GM21423 (cell line): ENCODE measurements at regions not wholly inside any gene's neighbourhood (a gene's known extent, or its start where the extent isn't known, plus 50 kb on each side); places are given as distances from the start of the nearest gene placed in this dataset.

Experiments
- ATAC-seq: cut with Tn5 transposase; IDR thresholded peaks from one replicate; pipeline ENCODE4 v1.9.1; 2021; ENCODE audit warnings: mild to moderate bottlenecking, moderate library complexity; ENCODE audit not compliant: unreplicated experiment

- ATAC-seq, result no peak
Observed at GRCh38 chr4:32735856-32736590, 2015.9 kb downstream of the PCDH7 start.

DNA sequence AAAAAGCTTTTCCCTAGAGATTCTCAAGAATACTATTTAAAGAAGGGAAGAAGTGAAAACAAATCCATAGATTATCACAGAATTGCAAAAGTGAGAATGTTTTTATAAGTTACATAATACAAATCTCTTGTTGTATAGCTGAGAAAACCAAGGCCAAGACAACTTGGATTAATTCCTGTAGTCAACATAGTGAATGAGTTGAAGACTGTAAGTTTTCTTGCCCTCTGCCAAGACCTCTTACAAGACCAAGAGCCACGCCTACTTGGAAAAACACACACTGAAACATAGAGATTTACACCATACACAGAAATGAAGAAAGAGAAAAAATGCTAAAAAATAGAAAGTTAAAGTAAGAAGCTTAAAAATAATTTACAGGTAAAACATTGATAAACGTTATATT, 2024.0 kb downstream of the PCDH7 start:
- ATAC-seq, result no peak

DNA sequence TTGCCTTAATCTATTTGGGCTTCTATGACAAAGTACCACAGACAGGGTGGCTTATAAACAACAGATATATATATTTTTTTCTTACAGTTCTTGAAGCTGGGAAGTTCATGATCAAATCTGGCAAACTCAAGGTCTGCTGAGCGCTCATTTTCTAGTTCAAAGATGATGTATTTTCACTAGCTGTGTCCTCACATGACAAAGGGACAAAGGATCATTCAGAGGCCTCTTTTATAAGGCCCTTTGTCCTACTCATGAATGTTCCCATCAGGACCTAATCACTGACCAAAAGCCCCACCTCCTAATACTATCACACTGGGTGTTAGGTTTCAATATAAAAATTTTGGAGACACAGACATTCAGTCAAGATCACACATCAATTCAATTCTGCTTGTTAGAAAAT, 2025.2 kb downstream of the PCDH7 start:
- ATAC-seq, result no peak

- no peak for ATAC-seq
Observed at GRCh38 chr4:32748061-32748460, 2027.9 kb downstream of the PCDH7 start.

DNA sequence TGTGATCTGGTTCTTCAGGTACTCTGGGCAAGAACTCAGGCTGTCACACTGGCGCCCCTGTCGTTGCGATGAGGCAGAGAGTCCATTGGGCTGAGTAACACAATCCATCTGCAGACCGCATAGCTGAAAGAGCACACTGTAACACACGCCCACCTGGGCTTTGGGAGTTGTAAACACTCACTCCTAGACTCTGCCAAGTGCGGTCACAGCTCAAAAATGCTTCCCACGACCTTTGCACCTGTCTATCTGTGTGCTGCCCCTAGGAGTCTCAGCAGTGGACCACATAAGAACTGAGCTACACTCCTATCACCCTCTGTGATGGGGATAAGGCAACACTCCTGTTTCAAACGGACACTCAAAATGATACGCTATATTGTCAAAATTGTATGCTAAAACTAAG, 2028.3 kb downstream of the PCDH7 start:
- ATAC-seq, result no peak

DNA sequence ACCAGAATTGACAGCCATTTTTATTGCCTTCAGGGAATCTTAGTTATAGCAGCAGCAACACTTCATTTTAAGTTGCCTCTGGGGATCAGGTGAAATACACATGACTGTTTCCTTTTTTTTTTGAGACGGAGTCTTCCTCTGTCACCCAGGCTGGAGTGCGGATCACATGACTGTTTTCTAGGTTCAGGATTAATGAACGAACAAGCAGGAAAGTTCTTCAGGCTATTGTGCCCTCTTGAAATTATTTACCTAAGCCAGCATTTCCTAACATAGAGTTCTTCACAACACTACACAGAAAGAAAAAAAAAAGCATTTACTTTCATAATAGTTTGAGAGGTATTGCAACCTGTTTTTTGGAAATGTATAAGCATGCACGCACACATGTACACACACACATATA, 2032.8 kb downstream of the PCDH7 start:
- no peak for ATAC-seq

DNA sequence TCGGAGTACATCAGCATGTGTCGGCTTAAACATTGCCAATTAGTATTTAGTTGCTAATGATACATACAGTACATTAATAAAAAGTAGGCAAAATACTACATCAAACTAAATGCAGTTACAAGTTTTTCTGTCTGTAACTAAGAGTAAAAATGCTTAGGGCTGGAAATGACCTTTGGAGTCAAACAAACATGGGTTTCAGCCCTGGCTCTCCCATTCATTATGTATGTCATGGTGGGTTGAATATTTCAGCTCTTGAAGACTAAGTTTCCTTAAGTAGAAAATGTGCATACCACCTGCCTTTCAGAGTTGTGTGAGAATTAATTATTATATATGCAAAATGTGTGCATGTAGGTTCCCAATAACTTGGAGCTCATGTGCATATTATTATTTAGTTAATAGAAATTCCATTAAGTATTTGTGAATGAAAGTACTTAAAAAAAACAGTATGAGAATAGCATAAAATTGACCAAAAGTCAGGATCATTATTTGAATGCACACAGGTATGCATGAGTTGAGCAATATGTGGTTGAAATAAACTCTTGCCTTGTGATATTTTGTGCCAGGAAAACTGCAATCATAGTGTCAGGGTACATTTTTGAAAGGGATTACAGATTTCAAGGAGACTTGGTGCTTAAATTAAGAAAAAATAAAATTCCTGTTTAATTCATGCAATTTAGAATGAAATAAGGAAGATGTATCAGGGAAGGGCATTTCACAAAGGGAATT, 2048.7 kb downstream of the PCDH7 start:
- ATAC-seq, result no peak

- no peak for ATAC-seq
Observed at GRCh38 chr4:32771491-32771890, 2051.3 kb downstream of the PCDH7 start.

DNA sequence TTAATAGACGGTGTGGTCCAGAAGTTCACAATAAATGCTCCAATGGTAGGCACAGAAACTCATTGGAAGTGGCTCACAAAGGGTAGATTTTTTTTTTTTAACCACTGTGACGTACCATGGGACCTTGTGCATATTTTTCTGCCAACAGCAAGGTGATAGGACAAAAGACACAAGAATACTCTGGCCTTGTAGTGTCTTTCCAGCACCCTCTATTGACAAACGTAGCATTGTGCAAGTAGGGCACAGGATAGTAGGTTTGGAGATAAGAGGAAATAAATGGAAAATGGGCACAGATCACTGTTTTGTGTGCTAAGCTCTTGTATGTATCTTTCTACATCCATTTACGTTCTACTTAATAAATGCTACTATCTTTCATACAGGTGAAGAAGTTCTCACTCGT, 2054.9 kb downstream of the PCDH7 start:
- no peak for ATAC-seq

DNA sequence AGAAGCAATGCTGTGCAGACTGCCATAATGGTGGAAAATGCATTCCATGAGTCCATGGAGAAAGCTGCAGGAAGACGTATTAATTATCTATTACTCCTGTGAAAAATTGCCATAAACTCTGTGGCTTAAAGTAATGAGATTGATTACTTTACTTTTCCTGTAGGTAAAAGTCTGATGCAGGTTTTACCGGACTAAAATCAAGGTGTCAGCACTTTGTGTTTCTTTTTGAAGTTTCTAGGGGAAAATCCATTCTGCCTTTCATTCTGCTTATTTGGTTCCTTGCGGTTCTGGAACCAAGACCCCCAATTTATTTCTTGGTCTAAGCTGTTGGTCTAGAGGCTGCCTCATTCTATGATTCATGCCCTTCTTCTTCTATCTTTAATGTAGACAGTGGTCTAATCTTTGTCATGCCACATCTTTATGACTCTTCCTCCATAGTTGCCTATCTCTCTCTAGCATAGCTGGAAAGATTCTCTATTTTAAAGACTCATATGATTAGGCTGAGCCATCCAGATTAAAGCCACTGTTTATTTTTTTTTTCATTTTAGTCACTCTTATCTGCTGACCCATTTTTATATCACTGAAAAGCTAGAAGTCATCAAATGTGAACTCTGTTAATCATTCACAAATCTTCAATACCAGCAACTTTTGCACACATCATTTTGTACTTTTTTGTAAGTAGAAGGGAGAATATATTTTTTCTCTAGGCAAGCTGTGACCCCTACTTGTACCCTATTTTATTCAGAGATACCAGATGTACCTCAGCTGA, 2056.4 kb downstream of the PCDH7 start:
- no peak for ATAC-seq

- no peak for ATAC-seq
Observed at GRCh38 chr4:32778025-32778424, 2057.9 kb downstream of the PCDH7 start.

DNA sequence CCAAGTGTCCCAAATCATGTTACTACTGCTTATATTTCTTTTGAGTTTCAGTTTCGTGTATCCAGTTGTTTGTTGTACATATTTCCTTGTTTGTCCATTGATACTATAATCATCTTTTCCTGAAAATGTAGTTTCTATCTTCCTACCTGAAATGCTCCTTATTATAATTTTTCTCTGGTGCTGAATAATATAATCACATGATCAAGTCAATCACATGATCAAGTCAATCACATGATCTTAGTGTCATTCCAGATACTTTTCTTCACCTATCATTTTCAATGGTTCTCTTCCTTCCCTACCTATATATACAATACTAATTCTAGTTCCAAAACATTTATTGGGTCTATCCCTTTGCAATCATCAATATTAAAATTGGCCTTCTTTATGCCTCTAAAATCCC, 2058.8 kb downstream of the PCDH7 start:
- no peak for ATAC-seq

DNA sequence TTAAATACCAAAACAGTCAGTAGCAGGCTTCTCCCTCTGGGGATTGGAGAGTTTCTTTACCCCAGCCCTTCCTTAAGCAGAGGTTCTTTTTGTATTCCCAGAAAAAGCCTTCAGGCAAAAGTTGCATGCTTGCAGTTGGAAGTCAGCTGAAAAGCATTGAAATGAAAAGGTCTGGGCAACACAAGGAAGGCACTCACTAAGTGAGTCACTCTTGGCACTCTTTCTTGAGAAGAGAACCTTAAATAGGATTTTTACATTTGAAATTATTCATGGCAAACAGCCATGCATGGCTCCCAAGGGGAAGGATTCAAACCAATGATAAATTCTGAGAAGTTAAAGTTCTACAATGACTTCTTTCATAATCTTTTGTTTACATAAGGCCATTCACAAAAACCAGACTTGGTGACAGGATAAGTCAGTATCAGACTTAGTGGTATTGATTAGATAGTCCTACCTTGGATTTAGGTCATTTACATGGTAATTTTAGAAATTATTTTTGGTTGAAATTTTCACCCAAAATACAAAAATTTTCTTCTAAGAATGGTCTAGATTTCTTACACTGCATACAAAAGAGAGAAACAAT, 2068.9 kb downstream of the PCDH7 start:
- no peak for ATAC-seq

DNA sequence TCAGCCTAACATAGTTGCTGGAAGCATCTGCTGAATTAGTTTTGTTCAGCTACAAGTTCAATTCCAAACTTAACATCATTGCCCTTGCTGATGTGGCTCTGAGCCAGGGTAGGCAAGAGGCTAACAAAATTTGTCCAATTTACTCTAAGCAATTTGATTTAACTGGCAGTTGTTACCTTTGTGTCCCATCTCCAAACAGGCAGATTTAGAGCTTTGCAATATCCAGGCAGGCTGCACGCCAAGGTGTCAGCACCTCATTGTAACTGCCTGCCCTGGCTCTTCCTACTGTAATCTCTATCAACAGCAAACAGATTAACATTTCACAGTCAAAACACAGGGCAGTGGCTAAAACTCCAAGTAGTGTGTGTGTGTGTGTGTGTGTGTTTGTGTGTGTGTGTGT, 2070.6 kb downstream of the PCDH7 start:
- ATAC-seq, result no peak

- ATAC-seq, result no peak
Observed at GRCh38 chr4:32798471-32799159, 2078.4 kb downstream of the PCDH7 start.

DNA sequence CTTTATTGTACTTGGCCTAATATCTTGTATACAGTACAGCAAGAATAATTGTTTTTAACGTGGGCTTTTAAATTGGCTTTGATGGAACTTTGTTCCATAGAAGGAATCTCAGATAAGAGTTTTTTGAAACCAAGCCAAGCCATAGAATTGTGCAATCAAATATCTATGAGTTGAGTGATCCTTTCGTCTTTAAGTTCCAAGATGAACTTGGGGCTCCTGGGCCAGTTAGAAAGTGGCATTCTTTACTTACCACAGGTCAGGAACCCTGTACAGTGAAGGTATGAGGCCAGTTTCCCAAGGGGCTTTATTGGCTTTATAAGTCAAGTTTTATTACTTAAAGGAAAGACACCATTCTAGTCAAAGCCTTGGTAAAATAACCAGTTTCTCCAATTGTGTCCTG, 2104.2 kb downstream of the PCDH7 start:
- ATAC-seq, result no peak

DNA sequence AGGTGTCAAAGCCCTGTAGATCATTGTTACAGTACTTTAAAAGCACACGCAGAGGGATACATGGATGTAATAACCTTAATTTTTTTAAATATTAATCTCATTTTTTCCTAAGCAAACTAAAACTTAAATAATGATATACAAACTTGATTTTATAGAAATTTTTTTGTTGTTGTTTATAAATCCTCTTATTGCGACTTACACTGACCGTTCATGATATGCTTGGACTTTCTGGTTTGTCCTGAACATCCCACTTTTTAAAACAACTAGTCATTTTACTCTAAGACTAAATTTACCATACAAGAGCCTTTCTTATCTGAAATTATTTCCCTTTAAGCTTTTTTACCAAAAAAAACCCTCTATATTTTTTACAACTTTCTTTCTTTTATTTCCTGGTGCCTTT, 2106.0 kb downstream of the PCDH7 start:
- no peak for ATAC-seq

DNA sequence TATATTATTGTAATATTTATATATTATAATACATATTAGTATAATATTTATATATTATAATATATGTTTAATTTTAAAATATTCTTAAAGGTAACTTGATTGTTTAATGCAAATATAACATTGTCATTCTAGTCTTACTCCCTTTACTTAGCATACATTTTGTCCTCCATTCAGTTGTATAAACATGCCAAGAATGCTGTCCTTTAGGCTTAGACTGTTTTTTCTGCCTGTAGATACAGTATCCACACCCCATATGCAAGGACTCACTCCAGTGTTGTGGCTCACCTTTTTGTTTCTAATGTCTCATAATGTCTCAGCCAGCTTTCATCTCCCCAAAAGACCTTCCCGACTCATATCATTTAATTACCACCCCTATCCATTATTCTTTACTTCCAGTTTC, 2110.0 kb downstream of the PCDH7 start:
- no peak for ATAC-seq

DNA sequence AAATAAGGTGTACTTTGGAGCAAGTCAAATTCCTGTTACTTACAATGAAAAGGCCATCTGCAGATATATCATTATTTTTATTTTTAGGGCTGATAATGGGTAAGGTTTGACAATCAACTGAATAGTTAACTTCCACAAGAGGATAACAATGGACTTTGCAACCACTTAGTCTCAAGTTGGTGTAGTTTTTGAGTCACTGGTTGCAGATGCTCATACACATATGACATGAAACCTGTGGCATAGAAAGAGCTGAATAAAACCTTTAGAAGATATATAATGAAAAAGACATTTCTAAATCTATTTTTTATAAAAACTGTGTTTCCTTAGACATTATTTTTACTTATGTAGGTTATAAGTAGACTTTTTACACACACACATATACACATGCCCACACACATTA, 2110.9 kb downstream of the PCDH7 start:
- no peak for ATAC-seq

DNA sequence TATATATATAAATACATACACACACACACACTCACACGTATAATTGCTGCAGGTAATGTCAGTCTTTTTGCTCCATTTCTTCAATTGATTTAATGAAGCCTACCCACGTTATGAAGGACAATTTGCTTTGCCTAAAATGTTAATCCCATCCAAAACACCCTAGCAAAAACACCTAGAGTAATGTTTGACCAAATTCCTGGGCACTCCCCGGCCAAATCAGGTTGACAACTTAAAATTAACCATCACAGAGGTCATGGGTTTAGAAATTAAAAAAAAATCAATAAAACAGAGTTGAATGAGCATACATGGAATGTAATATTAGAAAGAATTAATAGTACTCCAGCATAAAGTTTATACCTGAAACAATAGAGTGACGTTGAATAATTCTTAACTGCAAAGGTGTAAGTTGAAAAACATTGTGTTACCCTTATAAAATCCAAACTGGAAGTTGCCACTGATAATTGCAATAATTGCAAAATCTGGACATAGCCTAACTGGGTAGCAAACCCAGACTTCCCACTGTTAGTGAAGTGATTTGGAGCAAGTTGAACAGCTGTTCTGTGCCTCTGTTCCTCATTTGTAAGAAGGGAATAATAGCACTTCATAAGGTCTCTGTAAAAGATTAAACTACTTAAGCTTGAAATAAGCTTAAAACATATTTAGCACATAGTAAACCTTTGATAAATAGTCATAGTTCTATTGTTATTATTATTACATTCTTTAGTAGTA, 2120.5 kb downstream of the PCDH7 start:
- no peak for ATAC-seq
